Upper lobe of left lung (tissue), 4 donors: ENCODE measurements at regions not wholly inside any gene's neighbourhood (a gene's known extent, or its start where the extent isn't known, plus 50 kb on each side); places are given as distances from the start of the nearest gene placed in this dataset.
A peak's percentile ranks its signal among the peaks of the same experiment; 100 is the strongest.

ENCODE experiments used
- EP300 ChIP-seq, 4 donors: sonication (generic); formaldehyde crosslinking; IDR thresholded peaks; one replicate each; pipeline ENCODE4 v1.5.1; 2017; ENCODE audit warnings: antibody characterized with exemption in 4 of 4, control low read depth in 2 of 4
- TF ChIP-seq, protein P1 (sequence below), 6 experiments: fragments of 450-650 bp in 4 of 6; fragments of 200-600 bp in 2 of 6; sonication (generic) in 2 of 6; IDR thresholded peaks; one replicate each; pipeline ENCODE4 v1.5.1; 2016 to 2019; ENCODE audit warnings: antibody characterized with exemption in 6 of 6

DNA sequence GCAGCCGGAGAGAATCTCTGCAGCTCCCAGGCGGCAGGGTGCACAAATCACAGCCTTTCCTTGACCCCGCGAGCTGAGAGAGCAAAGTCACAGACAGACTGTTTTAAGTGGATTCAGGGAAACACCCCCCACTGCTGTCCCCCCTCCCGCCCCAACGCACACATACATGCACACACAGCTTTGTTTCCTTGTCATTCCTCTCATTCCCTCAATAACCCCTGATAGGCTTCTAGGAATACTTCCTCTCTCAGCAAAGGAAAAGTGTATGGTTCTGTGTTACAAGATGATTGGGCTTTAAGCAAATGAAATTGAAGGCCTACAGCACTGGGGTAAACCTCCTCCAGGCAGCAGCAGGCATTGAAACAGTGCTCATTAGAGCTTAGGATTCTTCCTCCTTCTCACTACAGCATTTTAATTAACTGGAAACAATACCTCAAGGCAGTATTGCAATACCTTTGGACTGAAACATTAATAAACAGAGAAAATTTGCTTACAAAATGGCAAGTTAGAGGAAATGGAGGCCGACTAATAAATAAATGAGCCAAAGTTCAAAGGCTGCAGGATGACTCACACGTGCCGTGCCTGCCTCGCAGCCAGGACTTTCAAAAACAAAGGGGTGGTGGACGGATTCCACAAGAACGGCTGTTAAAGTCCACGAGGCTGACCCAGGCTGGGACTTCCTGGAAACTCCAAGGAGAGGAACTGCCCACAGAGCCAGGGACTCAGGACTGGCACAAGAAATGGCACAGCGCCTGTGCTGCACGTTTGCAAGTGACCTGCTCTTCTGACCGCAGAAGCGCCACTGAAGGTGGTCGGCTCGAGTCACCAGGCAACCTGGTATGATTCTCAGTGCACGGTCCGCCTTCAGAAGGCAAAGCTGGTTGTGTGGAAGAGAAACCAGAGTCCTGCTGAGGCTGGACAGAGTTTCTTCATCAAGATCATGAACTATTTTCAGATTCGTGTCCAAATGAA is 236.2 kb downstream of the SYK start:
- TF ChIP-seq, protein P1, sequence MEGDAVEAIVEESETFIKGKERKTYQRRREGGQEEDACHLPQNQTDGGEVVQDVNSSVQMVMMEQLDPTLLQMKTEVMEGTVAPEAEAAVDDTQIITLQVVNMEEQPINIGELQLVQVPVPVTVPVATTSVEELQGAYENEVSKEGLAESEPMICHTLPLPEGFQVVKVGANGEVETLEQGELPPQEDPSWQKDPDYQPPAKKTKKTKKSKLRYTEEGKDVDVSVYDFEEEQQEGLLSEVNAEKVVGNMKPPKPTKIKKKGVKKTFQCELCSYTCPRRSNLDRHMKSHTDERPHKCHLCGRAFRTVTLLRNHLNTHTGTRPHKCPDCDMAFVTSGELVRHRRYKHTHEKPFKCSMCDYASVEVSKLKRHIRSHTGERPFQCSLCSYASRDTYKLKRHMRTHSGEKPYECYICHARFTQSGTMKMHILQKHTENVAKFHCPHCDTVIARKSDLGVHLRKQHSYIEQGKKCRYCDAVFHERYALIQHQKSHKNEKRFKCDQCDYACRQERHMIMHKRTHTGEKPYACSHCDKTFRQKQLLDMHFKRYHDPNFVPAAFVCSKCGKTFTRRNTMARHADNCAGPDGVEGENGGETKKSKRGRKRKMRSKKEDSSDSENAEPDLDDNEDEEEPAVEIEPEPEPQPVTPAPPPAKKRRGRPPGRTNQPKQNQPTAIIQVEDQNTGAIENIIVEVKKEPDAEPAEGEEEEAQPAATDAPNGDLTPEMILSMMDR (IDR thresholded peaks at IDR 0.05), result no peak
- TF ChIP-seq EP300 (IDR thresholded peaks at IDR 0.05), result peak in 1 of 4 donors; percentile 47
